Activated CD8-positive, alpha-beta memory T cell treated with anti-CD3 and anti-CD28 coated beads, Interleukin-2, amount 10 ng/mL, durations not matched to agents 7 days and 5 days (primary cell): ENCODE measurements at regions not wholly inside any gene's neighbourhood (a gene's known extent, or its start where the extent isn't known, plus 50 kb on each side); places are given as distances from the start of the nearest gene placed in this dataset.

Source experiments
- ATAC-seq: fragments of 150-1000 bp; cut with Tn5 transposase; one replicate; pipeline ENCODE4 v1.10.0; 2021; ENCODE audit warnings: moderate library complexity
- CTCF ChIA-PET: fragments of 350-600 bp; sonication (Branson Sonifier 250); formaldehyde crosslinking; loops from one replicate; lab custom pipeline; 2021; ENCODE audit warnings: antibody characterized with exemption; lab: Charles Lee
- DNase-seq: peaks from one replicate; pipeline ENCODE4 v3.0.0-alpha.2; 2020
- H3K27ac Mint-ChIP-seq: one replicate; pipeline ENCODE4 v1.8.0; 2021; ENCODE audit warnings: mild to moderate bottlenecking, mixed read lengths
- H3K27me3 Mint-ChIP-seq: one replicate; pipeline ENCODE4 v1.8.0; 2021; ENCODE audit warnings: mixed read lengths
- H3K36me3 Mint-ChIP-seq: one replicate; pipeline ENCODE4 v1.8.0; 2021; ENCODE audit warnings: mild to moderate bottlenecking, mixed read lengths
- H3K4me1 Mint-ChIP-seq: one replicate; pipeline ENCODE4 v1.8.0; 2021; ENCODE audit warnings: mixed read lengths
- H3K4me3 Mint-ChIP-seq: one replicate; pipeline ENCODE4 v1.8.0; 2021; ENCODE audit warnings: mild to moderate bottlenecking, moderate library complexity, mixed read lengths
- H3K9me3 Mint-ChIP-seq: one replicate; pipeline ENCODE4 v1.8.0; 2022; ENCODE audit warnings: low read depth, mixed read lengths

DNA sequence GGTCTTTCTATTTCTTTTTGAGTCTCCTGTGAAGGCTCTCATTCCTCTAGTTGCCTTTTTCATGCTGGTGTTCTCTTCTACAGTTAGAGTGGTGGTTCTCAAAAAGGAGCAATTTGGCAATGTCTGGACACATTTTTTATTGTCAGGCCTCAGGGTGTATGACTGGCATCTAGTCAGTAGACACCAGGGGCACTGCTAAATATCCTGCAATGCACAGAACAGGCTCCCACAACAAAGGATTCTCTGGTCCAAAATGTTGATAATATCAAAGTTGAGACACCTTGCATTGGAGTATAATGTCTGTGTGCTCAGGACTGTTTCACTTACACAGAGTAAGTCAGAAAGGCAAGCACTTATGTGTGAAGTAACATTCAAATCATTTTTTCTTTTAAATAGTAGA, 1360.7 kb downstream of the ADGRL3 start:
- no peaks in the 10 kb centered on the region for H3K36me3 Mint-ChIP-seq
- H3K27me3 Mint-ChIP-seq, result no peaks in the 10 kb centered on the region
- H3K4me3 Mint-ChIP-seq, result no peak overlapping the region
- H3K9me3 Mint-ChIP-seq, result peaks cover 14% of the 10 kb centered on the region
- no peak overlapping the region for H3K27ac Mint-ChIP-seq
- no peak for DNase-seq
- CTCF ChIA-PET, result no interaction called here
- no peak for ATAC-seq
- H3K4me1 Mint-ChIP-seq, result no peaks in the 10 kb centered on the region

DNA sequence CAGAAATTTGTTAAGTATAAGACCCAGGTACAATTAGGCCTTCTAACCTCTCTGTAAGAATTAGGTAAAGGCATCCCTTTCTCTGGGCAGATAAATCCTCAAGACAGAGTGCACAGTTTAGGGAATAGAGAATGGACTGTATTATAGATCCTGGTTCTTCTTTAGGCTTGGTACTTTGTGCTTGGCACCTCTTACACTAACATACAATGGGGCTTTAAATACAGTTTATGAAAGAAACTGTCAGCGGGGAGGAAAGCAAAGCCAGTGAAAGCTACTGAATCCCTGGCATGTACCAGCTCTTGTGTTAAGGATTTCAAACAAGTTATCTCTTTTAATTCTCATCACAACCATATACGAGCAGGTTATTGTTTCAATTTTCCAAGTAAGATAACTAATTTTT, 1350.0 kb downstream of the ADGRL3 start:
- CTCF ChIA-PET, result no interaction called here
- Mint-ChIP-seq H3K27me3 (no peaks in the 10 kb centered on the region), H3K4me3 (no peak overlapping the region), H3K27ac (no peak overlapping the region), H3K9me3 (peaks cover 18% of the 10 kb centered on the region), H3K4me1 (no peaks in the 10 kb centered on the region), H3K36me3 (no peaks in the 10 kb centered on the region)
- DNase-seq (no peak), ATAC-seq (no peak)

DNA sequence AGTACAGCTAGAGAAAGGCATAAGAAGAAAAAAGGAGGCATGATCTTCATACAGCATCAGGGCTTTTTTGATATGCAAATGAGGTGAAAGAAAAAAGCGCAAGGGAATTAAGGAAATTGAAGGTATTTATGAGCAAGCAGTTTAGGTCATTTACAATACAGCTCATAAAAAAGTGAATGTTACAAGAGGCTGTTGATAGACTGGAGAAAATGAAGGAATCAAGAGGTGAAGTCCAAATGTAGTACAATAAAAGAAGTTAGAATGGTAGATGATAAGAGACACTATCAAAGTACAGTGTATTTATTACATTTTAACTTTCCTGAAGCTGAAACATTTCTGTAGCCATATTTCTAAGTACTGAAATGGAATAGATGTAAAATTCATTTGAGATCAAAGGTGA, 1349.5 kb downstream of the ADGRL3 start:
- CTCF ChIA-PET, result no interaction called here
- no peaks in the 10 kb centered on the region for H3K4me1 Mint-ChIP-seq

GRCh38 chr4:62548765-62549164, 1348.6 kb downstream of the ADGRL3 start:
- Mint-ChIP-seq H3K27ac (no peak overlapping the region), H3K9me3 (peaks cover 15% of the 10 kb centered on the region), H3K4me1 (no peaks in the 10 kb centered on the region), H3K4me3 (no peak overlapping the region), H3K36me3 (no peaks in the 10 kb centered on the region), H3K27me3 (no peaks in the 10 kb centered on the region)
- CTCF ChIA-PET, result no interaction called here
- ATAC-seq, result no peak
- no peak for DNase-seq

More for the DNA sequence above, 1349.5 kb downstream of the ADGRL3 start:
- ATAC-seq (no peak), DNase-seq (no peak)
- Mint-ChIP-seq H3K27ac (no peak overlapping the region), H3K4me3 (no peak overlapping the region), H3K9me3 (peaks cover 18% of the 10 kb centered on the region), H3K27me3 (no peaks in the 10 kb centered on the region), H3K36me3 (no peaks in the 10 kb centered on the region)

DNA sequence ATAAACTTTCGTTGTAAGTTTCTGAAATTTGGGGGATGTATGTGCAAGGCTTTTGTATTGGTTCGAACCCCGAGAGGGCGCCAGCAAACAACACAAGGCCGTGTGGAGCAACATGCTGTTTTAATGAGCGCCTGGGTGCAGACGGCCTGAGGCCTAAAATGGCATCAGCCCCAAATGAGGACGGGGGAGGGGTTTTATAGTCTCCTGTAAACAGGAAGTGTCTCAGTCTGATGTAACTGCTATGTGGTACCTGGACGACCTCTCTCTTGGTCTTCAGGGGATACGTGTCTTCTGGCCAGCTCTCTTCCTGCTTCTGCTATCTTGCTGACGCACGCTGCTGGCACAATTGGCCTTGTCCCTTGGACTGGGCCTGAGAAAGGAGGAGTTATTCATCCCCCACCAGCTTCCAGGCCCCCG, 1348.0 kb downstream of the ADGRL3 start:
- no peaks in the 10 kb centered on the region for H3K27me3 Mint-ChIP-seq
- no peak overlapping the region for H3K4me3 Mint-ChIP-seq
- ATAC-seq, result no peak
- no peaks in the 10 kb centered on the region for H3K4me1 Mint-ChIP-seq
- no peaks in the 10 kb centered on the region for H3K36me3 Mint-ChIP-seq
- peaks cover 15% of the 10 kb centered on the region for H3K9me3 Mint-ChIP-seq
- H3K27ac Mint-ChIP-seq, result no peak overlapping the region
- no peak for DNase-seq
- CTCF ChIA-PET, result no interaction called here

- Mint-ChIP-seq H3K36me3 (no peaks in the 10 kb centered on the region), H3K4me1 (no peaks in the 10 kb centered on the region), H3K9me3 (peaks cover 19% of the 10 kb centered on the region), H3K4me3 (no peak overlapping the region), H3K27ac (no peak overlapping the region), H3K27me3 (no peaks in the 10 kb centered on the region)
- no peak for DNase-seq
- CTCF ChIA-PET, result no interaction called here
- ATAC-seq, result no peak
Measured at GRCh38 chr4:62544428-62544827, 1344.3 kb downstream of the ADGRL3 start.

GRCh38 chr4:62543002-62543401, 1342.9 kb downstream of the ADGRL3 start:
- H3K27me3 Mint-ChIP-seq, result no peaks in the 10 kb centered on the region
- ATAC-seq (no peak), DNase-seq (no peak)
- H3K4me3 Mint-ChIP-seq, result no peak overlapping the region
- no peaks in the 10 kb centered on the region for H3K36me3 Mint-ChIP-seq
- H3K4me1 Mint-ChIP-seq, result no peaks in the 10 kb centered on the region
- H3K27ac Mint-ChIP-seq, result no peak overlapping the region
- peaks cover 16% of the 10 kb centered on the region for H3K9me3 Mint-ChIP-seq
- CTCF ChIA-PET, result no interaction called here

GRCh38 chr4:62533573-62533972, 1333.4 kb downstream of the ADGRL3 start:
- H3K4me3 Mint-ChIP-seq, result no peak overlapping the region
- no peaks in the 10 kb centered on the region for H3K36me3 Mint-ChIP-seq
- H3K27ac Mint-ChIP-seq, result no peak overlapping the region
- DNase-seq (no peak), ATAC-seq (no peak)
- peaks cover 10% of the 10 kb centered on the region for H3K9me3 Mint-ChIP-seq
- CTCF ChIA-PET, result no interaction called here
- no peaks in the 10 kb centered on the region for H3K4me1 Mint-ChIP-seq
- H3K27me3 Mint-ChIP-seq, result no peaks in the 10 kb centered on the region

DNA sequence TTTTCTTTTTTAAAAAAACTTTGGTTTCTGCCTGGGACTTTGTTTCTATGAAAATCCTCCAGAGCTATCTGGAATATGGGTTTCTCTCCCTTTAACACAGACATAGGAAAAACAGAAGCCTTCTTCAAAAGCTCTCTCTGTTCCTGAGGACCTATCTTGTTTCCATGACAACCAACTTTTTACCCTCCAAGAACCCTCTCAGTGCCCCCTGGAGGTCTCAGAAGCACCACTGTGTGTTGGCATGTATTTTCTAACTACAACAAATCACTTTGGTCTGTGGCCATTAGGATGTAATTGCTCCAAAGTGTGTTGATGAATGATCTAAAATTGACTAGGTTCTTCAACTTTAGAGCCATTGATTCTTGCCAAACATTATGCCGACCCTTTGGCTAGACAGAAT, 1331.6 kb downstream of the ADGRL3 start:
- Mint-ChIP-seq H3K4me1 (no peaks in the 10 kb centered on the region), H3K9me3 (peaks cover 5% of the 10 kb centered on the region), H3K4me3 (no peak overlapping the region), H3K27ac (no peak overlapping the region), H3K27me3 (no peaks in the 10 kb centered on the region), H3K36me3 (no peaks in the 10 kb centered on the region)
- no peak for ATAC-seq
- no peak for DNase-seq
- CTCF ChIA-PET, result no interaction called here

GRCh38 chr4:62531264-62531663, 1331.1 kb downstream of the ADGRL3 start:
- H3K4me3 Mint-ChIP-seq, result no peak overlapping the region
- DNase-seq (no peak), ATAC-seq (no peak)
- H3K27ac Mint-ChIP-seq, result no peak overlapping the region
- H3K4me1 Mint-ChIP-seq, result no peaks in the 10 kb centered on the region
- H3K36me3 Mint-ChIP-seq, result no peaks in the 10 kb centered on the region
- CTCF ChIA-PET, result no interaction called here
- no peaks in the 10 kb centered on the region for H3K27me3 Mint-ChIP-seq
- H3K9me3 Mint-ChIP-seq, result peaks cover 8% of the 10 kb centered on the region

DNA sequence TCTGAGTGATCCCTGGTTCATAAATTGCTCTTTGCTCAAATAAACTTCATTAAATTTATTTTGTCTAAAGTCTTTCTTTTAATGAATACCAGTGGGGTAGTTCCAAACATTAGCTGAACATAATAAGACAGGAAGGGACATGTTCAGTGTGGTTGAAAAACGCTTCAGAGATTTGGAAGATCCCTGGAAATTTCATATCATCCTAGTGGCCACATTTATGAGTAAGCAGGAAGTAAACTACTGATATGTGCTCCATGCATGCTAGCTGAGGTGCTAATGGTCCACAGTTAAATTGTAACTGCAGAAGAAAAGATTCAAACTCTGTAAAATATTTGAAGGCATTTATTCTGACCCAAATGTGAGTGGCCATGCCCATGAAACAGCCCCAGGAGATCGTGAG, 1328.7 kb downstream of the ADGRL3 start:
- Mint-ChIP-seq H3K27me3 (no peaks in the 10 kb centered on the region), H3K27ac (no peak overlapping the region), H3K4me3 (no peak overlapping the region), H3K9me3 (peaks cover 7% of the 10 kb centered on the region), H3K4me1 (no peaks in the 10 kb centered on the region), H3K36me3 (no peaks in the 10 kb centered on the region)
- CTCF ChIA-PET, result no interaction called here
- ATAC-seq (no peak), DNase-seq (no peak)

- no peaks in the 10 kb centered on the region for H3K36me3 Mint-ChIP-seq
- H3K27me3 Mint-ChIP-seq, result no peaks in the 10 kb centered on the region
- H3K4me1 Mint-ChIP-seq, result no peaks in the 10 kb centered on the region
- DNase-seq, result no peak
- no peak overlapping the region for H3K4me3 Mint-ChIP-seq
- ATAC-seq, result no peak
- H3K27ac Mint-ChIP-seq, result no peak overlapping the region
- CTCF ChIA-PET, result no interaction called here
- peaks cover 7% of the 10 kb centered on the region for H3K9me3 Mint-ChIP-seq
Measured at GRCh38 chr4:62526671-62527070, 1326.5 kb downstream of the ADGRL3 start.

GRCh38 chr4:62523256-62523655, 1323.1 kb downstream of the ADGRL3 start:
- no peaks in the 10 kb centered on the region for H3K27me3 Mint-ChIP-seq
- DNase-seq (no peak), ATAC-seq (no peak)
- H3K36me3 Mint-ChIP-seq, result no peaks in the 10 kb centered on the region
- CTCF ChIA-PET, result no interaction called here
- H3K9me3 Mint-ChIP-seq, result peaks cover 9% of the 10 kb centered on the region
- H3K4me3 Mint-ChIP-seq, result no peak overlapping the region
- no peaks in the 10 kb centered on the region for H3K4me1 Mint-ChIP-seq
- no peak overlapping the region for H3K27ac Mint-ChIP-seq

- H3K27me3 Mint-ChIP-seq, result no peaks in the 10 kb centered on the region
- no peaks in the 10 kb centered on the region for H3K4me1 Mint-ChIP-seq
- H3K36me3 Mint-ChIP-seq, result no peaks in the 10 kb centered on the region
- no peak for DNase-seq
- no peak overlapping the region for H3K4me3 Mint-ChIP-seq
- no peak overlapping the region for H3K27ac Mint-ChIP-seq
- no peak for ATAC-seq
- CTCF ChIA-PET, result no interaction called here
- H3K9me3 Mint-ChIP-seq, result peaks cover 11% of the 10 kb centered on the region
Measured at GRCh38 chr4:62522273-62522672, 1322.1 kb downstream of the ADGRL3 start.

DNA sequence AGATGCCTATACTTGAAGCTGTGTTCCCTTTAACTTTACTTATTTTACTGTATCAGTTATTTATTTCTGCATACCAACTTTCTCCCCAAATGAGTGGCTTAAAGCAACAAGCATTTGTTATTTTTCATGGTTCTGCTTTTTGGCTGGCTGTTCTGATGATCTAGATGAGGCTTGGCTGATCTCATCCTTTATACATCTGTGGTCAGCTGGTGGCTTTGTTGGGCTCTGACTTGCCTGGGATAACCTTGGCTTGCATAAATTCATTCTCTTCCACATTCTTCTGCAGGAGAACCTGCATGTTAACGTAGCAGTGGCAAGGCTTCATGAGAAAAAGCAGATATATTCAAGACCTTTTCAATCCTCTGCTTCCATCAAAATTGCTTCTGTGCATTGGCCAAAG, 1317.6 kb downstream of the ADGRL3 start:
- no peaks in the 10 kb centered on the region for H3K36me3 Mint-ChIP-seq
- CTCF ChIA-PET, result no interaction called here
- peaks cover 7% of the 10 kb centered on the region for H3K9me3 Mint-ChIP-seq
- DNase-seq (no peak), ATAC-seq (no peak)
- H3K27ac Mint-ChIP-seq, result no peak overlapping the region
- H3K4me3 Mint-ChIP-seq, result no peak overlapping the region
- no peaks in the 10 kb centered on the region for H3K4me1 Mint-ChIP-seq
- no peaks in the 10 kb centered on the region for H3K27me3 Mint-ChIP-seq
